ENCODE measurements at regions not wholly inside any gene's neighbourhood (a gene's known extent, or its start where the extent isn't known, plus 50 kb on each side); places are given as distances from the start of the nearest gene placed in this dataset.

DNA sequence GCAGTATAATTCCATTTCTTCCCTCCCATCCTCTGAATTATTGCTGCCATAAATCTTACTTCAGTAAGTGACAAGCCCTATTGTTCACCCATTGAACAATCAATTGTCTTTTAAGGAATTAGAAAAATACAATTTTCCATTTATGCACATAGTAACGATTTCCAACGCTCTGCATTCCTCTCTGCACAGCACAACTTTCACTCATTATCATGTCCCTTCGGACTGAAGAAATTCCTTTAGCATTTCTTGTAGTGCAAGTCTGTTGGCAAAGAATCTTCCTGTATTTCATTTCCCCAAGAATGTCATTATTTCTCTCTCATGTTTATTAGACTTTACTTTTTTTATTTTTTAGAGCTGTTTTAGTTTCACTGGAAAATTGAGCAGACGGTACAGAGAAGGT is 252.1 kb upstream of the RTL1 start:
- H3K27ac Mint-ChIP-seq = no peak overlapping the region
- TF ChIP-seq, protein P1, sequence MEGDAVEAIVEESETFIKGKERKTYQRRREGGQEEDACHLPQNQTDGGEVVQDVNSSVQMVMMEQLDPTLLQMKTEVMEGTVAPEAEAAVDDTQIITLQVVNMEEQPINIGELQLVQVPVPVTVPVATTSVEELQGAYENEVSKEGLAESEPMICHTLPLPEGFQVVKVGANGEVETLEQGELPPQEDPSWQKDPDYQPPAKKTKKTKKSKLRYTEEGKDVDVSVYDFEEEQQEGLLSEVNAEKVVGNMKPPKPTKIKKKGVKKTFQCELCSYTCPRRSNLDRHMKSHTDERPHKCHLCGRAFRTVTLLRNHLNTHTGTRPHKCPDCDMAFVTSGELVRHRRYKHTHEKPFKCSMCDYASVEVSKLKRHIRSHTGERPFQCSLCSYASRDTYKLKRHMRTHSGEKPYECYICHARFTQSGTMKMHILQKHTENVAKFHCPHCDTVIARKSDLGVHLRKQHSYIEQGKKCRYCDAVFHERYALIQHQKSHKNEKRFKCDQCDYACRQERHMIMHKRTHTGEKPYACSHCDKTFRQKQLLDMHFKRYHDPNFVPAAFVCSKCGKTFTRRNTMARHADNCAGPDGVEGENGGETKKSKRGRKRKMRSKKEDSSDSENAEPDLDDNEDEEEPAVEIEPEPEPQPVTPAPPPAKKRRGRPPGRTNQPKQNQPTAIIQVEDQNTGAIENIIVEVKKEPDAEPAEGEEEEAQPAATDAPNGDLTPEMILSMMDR (IDR thresholded peaks at IDR 0.05) = no peak
- Histone ChIP-seq H3K36me3 (ENCODE audit: control insufficient read depth, insufficient read depth, low read length) (no peaks in the 10 kb centered on the region), H3K4me3 (ENCODE audit: low read length) (no peak overlapping the region), H3K9me3 (ENCODE audit: control insufficient read depth, insufficient read depth, low read length) (no peaks in the 10 kb centered on the region), H3K27me3 (ENCODE audit: control insufficient read depth, insufficient read depth, low read length) (no peaks in the 10 kb centered on the region), H3K4me1 (ENCODE audit: control insufficient read depth, insufficient read depth, low read length) (no peaks in the 10 kb centered on the region), H3K27ac (ENCODE audit: low read length) (no peak overlapping the region)
- no peaks in the 10 kb centered on the region for H3K36me3 Mint-ChIP-seq
- ATAC-seq (no peak), DNase-seq (no peak)
- H3K4me3 Mint-ChIP-seq = no peak overlapping the region
- no peaks in the 10 kb centered on the region for H3K4me1 Mint-ChIP-seq
- H3K27me3 Mint-ChIP-seq (ENCODE audit: low read depth in 2 of 2) = peaks cover 13 to 46% of the 10 kb centered on the region in 2 donors
- intact Hi-C loops (cut with micrococcal nuclease) = no loop called here
- WGBS (ENCODE audit: insufficient coverage) = 89% methylated on average over 4 of the region's 4 CpGs
- no peaks in the 10 kb centered on the region for H3K9me3 Mint-ChIP-seq

DNA sequence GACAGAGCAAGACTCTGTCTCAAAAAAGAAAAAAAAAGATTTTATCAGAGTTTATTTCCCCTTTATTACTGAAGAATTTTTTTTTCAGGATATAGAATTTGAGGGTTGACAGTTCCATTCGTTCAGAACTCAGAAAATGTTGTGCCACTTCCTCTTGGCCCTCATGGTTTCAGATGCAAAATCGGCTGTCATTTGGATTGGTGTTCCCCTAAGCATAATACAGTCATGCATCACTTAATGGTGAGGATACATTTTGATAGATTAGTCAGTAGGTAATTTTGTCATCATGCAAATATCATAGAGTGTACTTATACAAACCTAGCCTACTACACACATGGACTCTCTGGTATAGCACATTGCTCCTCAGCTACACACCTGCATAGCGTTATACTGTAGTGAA is 263.9 kb upstream of the RTL1 start:
- Histone ChIP-seq H3K27me3 (ENCODE audit: control insufficient read depth, insufficient read depth, low read length) (no peaks in the 10 kb centered on the region), H3K27ac (ENCODE audit: low read length) (no peak overlapping the region), H3K9me3 (ENCODE audit: control insufficient read depth, insufficient read depth, low read length) (no peaks in the 10 kb centered on the region), H3K4me1 (ENCODE audit: control insufficient read depth, insufficient read depth, low read length) (no peaks in the 10 kb centered on the region), H3K4me3 (ENCODE audit: low read length) (no peak overlapping the region), H3K36me3 (ENCODE audit: control insufficient read depth, insufficient read depth, low read length) (no peaks in the 10 kb centered on the region)
- intact Hi-C loops (cut with micrococcal nuclease) = no loop called here
- Mint-ChIP-seq H3K27me3 (ENCODE audit: low read depth in 2 of 2) (no peaks in the 10 kb centered on the region), H3K4me1 (no peaks in the 10 kb centered on the region), H3K4me3 (no peak overlapping the region), H3K27ac (no peak overlapping the region), H3K36me3 (no peaks in the 10 kb centered on the region), H3K9me3 (peaks cover 4 to 7% of the 10 kb centered on the region in 2 donors)
- ATAC-seq (no peak), DNase-seq (no peak)
- WGBS (ENCODE audit: insufficient coverage) = 35% methylated on average over 2 of the region's 3 CpGs
- TF ChIP-seq, protein P1 (IDR thresholded peaks at IDR 0.05) = no peak

DNA sequence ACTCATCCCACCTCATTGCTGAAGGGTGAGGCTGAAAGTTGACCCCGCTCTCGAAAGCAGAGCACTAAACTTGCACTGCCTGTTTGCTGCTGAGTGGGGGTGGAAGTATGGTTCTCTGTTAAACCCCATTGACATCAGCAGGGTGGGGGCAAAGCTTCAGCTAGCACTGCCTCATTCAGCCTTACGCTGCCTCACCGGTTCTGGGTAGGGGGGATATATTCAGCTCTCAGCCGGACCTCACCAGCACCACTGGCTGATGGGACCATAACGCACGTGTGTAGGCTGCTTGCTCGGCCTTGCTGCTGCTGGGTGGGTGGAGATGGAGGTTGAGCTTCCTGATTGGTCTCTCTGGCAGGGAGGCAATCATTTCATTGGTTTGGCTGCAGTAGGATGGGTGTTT is 265.7 kb upstream of the RTL1 start:
- Histone ChIP-seq H3K36me3 (ENCODE audit: control insufficient read depth, insufficient read depth, low read length) (no peaks in the 10 kb centered on the region), H3K9me3 (ENCODE audit: control insufficient read depth, insufficient read depth, low read length) (no peaks in the 10 kb centered on the region), H3K4me1 (ENCODE audit: control insufficient read depth, insufficient read depth, low read length) (no peaks in the 10 kb centered on the region), H3K4me3 (ENCODE audit: low read length) (no peak overlapping the region), H3K27me3 (ENCODE audit: control insufficient read depth, insufficient read depth, low read length) (no peaks in the 10 kb centered on the region), H3K27ac (ENCODE audit: low read length) (no peak overlapping the region)
- Mint-ChIP-seq H3K27me3 (ENCODE audit: low read depth in 2 of 2) (peaks cover 0 to 2% of the 10 kb centered on the region in 2 donors), H3K4me3 (no peak overlapping the region), H3K9me3 (peaks cover 4 to 7% of the 10 kb centered on the region in 2 donors), H3K4me1 (no peaks in the 10 kb centered on the region), H3K36me3 (no peaks in the 10 kb centered on the region), H3K27ac (no peak overlapping the region)
- TF ChIP-seq, protein P1 (IDR thresholded peaks at IDR 0.05) = no peak
- WGBS (ENCODE audit: insufficient coverage) = 70% methylated on average over 8 of the region's 8 CpGs
- no peak for ATAC-seq
- intact Hi-C loops (cut with micrococcal nuclease) = no loop called here
- DNase-seq = no peak

DNA sequence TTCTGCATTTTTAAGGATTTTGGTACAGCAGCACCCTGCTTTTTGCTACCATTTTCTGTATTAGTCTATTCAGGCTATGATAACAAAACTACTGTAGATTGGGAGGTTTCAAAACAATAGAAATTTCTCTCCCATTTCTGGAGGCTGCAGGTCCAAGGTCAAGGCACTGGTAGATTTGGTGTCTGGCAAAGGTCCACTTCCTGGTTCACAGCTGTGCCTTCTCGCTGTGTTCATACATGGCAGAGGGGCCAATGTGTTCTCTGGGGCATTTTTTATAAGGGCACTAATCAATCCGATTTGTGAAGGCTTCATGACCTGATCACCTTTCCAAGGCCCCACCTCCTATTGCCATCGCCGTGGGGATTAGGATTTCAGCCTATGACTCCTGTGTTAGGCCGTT is 268.1 kb upstream of the RTL1 start:
- WGBS (ENCODE audit: insufficient coverage) = 93% methylated on average over 5 of the region's 5 CpGs
- Histone ChIP-seq H3K9me3 (ENCODE audit: control insufficient read depth, insufficient read depth, low read length) (no peaks in the 10 kb centered on the region), H3K36me3 (ENCODE audit: control insufficient read depth, insufficient read depth, low read length) (no peaks in the 10 kb centered on the region), H3K4me3 (ENCODE audit: low read length) (no peak overlapping the region), H3K4me1 (ENCODE audit: control insufficient read depth, insufficient read depth, low read length) (no peaks in the 10 kb centered on the region), H3K27me3 (ENCODE audit: control insufficient read depth, insufficient read depth, low read length) (no peaks in the 10 kb centered on the region), H3K27ac (ENCODE audit: low read length) (no peak overlapping the region)
- H3K4me3 Mint-ChIP-seq = no peak overlapping the region
- H3K4me1 Mint-ChIP-seq = no peaks in the 10 kb centered on the region
- no peak overlapping the region for H3K27ac Mint-ChIP-seq
- no peak for ATAC-seq
- intact Hi-C loops (cut with micrococcal nuclease) = no loop called here
- peaks cover 0 to 2% of the 10 kb centered on the region in 2 donors for H3K27me3 Mint-ChIP-seq (ENCODE audit: low read depth in 2 of 2)
- no peak for DNase-seq
- H3K36me3 Mint-ChIP-seq = no peaks in the 10 kb centered on the region
- TF ChIP-seq, protein P1 (IDR thresholded peaks at IDR 0.05) = no peak
- peaks cover 2% of the 10 kb centered on the region in 2 donors for H3K9me3 Mint-ChIP-seq
